ENCODE measurements at regions not wholly inside any gene's neighbourhood (a gene's known extent, or its start where the extent isn't known, plus 50 kb on each side); places are given as distances from the start of the nearest gene placed in this dataset.

GRCh38 chr20:48180618-48181017, 395.3 kb upstream of the SULF2 start:
- DNase-seq (ENCODE audit: low read depth, low spot score): peak; percentile 89

GRCh38 chr20:48180024-48180423, 394.7 kb upstream of the SULF2 start:
- DNase-seq (ENCODE audit: low read depth, low spot score): no peak

- no peak for DNase-seq (ENCODE audit: low read depth, low spot score)
These were observed 393.4 kb upstream of the SULF2 start for GRCh38 chr20:48178633-48179032.

GRCh38 chr20:48177058-48177457, 391.8 kb upstream of the SULF2 start:
- no peak for DNase-seq (ENCODE audit: low read depth, low spot score)

GRCh38 chr20:48176139-48176538, 390.9 kb upstream of the SULF2 start:
- DNase-seq (ENCODE audit: low read depth, low spot score): no peak

- no peak for DNase-seq (ENCODE audit: low read depth, low spot score)
These were observed 390.0 kb upstream of the SULF2 start for GRCh38 chr20:48175261-48175660.

GRCh38 chr20:48172357-48172702, 387.0 kb upstream of the SULF2 start:
- no peak for DNase-seq (ENCODE audit: low read depth, low spot score)

- no peak for DNase-seq (ENCODE audit: low read depth, low spot score)
These were observed 386.5 kb upstream of the SULF2 start for GRCh38 chr20:48171626-48172356.

- DNase-seq (ENCODE audit: low read depth, low spot score): no peak
These were observed 385.8 kb upstream of the SULF2 start for GRCh38 chr20:48171071-48171470.

GRCh38 chr20:48170625-48171024, 385.3 kb upstream of the SULF2 start:
- DNase-seq (ENCODE audit: low read depth, low spot score): no peak

GRCh38 chr20:48169650-48170225, 384.5 kb upstream of the SULF2 start:
- DNase-seq (ENCODE audit: low read depth, low spot score): no peak

GRCh38 chr20:48166082-48166835, 381.0 kb upstream of the SULF2 start:
- DNase-seq (ENCODE audit: low read depth, low spot score): peak; percentile 60

GRCh38 chr20:48165401-48165685, 380.1 kb upstream of the SULF2 start:
- DNase-seq (ENCODE audit: low read depth, low spot score): no peak

GRCh38 chr20:48164566-48165400, 379.5 kb upstream of the SULF2 start:
- DNase-seq (ENCODE audit: low read depth, low spot score): no peak

- DNase-seq (ENCODE audit: low read depth, low spot score): no peak
These were observed 378.8 kb upstream of the SULF2 start for GRCh38 chr20:48164034-48164433.

- DNase-seq (ENCODE audit: low read depth, low spot score): no peak
These were observed 378.2 kb upstream of the SULF2 start for GRCh38 chr20:48163505-48163904.

- no peak for DNase-seq (ENCODE audit: low read depth, low spot score)
These were observed 377.3 kb upstream of the SULF2 start for GRCh38 chr20:48162621-48163020.

- no peak for DNase-seq (ENCODE audit: low read depth, low spot score)
These were observed 374.1 kb upstream of the SULF2 start for GRCh38 chr20:48159145-48160008.

- no peak for DNase-seq (ENCODE audit: low read depth, low spot score)
These were observed 372.7 kb upstream of the SULF2 start for GRCh38 chr20:48158014-48158413.

GRCh38 chr20:48156951-48157700, 371.8 kb upstream of the SULF2 start:
- no peak for DNase-seq (ENCODE audit: low read depth, low spot score)

GRCh38 chr20:48156521-48156920, 371.2 kb upstream of the SULF2 start:
- DNase-seq (ENCODE audit: low read depth, low spot score): no peak
